GM18873 (cell line): ENCODE measurements at regions not wholly inside any gene's neighbourhood (a gene's known extent, or its start where the extent isn't known, plus 50 kb on each side); places are given as distances from the start of the nearest gene placed in this dataset.

Experiments
- ATAC-seq: cut with Tn5 transposase; IDR thresholded peaks from one replicate; pipeline ENCODE4 v1.9.1; 2021; ENCODE audit warnings: mild to moderate bottlenecking, moderate library complexity, moderate number of reproducible peaks; ENCODE audit not compliant: unreplicated experiment, low FRiP score

- peak; percentile 90 for ATAC-seq
Measured at GRCh38 chr12:97404543-97404942, 58.1 kb upstream of the RMST start.

DNA sequence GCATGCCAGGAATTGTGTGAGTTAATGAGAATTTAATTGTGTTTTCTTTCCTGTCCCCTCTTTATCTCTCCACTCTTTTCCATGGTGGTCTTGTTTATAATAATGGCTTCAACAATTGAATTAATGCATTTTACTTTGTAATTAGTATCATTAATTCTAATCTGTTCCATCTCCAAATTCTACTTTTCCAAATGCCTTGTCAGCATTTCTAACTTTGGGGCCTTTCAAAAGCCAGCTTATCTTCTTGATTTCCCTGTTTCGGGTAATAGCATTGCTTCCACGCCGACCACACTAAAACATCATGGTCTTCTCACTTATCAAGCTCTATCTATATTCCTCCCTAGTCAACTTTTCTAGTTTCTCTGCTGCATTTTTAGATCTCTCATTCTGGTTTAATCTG lies 54.2 kb upstream of the RMST start:
- ATAC-seq, result no peak

DNA sequence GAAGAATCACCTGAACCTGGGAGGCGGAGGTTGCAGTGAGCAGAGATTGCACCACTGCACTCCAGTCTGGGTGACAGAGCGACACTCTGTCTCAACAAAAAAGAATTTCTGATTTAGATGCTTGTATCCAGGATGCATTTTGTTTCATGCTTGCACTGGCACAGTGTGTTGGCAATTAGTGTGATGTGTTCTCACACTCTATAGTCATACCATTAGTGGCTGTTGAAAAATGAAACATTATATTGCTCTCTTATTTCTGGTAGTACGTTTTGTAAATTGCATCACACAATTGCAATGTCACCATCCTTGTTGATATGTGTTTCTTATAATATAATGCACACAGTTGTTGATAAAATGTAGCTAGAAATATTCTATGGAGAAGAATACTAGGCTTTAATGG lies 51.3 kb upstream of the RMST start:
- no peak for ATAC-seq
